NCI-H2107 treated with DMSO at 0.1 percent for 48 hours (cell line): ENCODE measurements at regions not wholly inside any gene's neighbourhood (a gene's known extent, or its start where the extent isn't known, plus 50 kb on each side); places are given as distances from the start of the nearest gene placed in this dataset.

Experiments used
- DNase-seq: peaks from one replicate; lab custom pipeline; 2025; ENCODE audit not compliant: unreplicated experiment; lab: John Stamatoyannopoulos, UW

- no peak for DNase-seq
These were observed 1167.0 kb downstream of the SORCS3 start for GRCh38 chr10:105807935-105808587.

- no peak for DNase-seq
These were observed 1162.1 kb downstream of the SORCS3 start for GRCh38 chr10:105803206-105803605.

DNA sequence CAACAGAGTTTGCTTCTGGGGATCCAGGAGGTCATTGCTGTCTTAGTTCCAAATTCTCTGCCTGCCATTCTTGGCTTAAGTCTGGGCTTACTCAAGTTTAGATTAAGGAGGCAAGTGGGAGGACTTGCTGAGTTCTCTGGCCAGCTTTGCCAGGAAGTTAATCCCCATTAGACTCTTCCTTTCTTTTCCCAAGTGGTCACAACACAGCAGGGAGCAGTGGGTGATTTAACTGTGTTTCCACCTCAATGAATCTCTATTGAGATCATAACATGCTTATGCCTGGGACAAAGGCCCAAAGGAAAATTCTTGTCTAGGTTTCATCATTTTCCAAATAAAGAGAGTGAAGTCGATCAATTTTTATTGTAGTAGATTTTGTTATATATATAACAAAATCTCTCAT lies 1159.6 kb downstream of the SORCS3 start:
- DNase-seq: no peak

DNA sequence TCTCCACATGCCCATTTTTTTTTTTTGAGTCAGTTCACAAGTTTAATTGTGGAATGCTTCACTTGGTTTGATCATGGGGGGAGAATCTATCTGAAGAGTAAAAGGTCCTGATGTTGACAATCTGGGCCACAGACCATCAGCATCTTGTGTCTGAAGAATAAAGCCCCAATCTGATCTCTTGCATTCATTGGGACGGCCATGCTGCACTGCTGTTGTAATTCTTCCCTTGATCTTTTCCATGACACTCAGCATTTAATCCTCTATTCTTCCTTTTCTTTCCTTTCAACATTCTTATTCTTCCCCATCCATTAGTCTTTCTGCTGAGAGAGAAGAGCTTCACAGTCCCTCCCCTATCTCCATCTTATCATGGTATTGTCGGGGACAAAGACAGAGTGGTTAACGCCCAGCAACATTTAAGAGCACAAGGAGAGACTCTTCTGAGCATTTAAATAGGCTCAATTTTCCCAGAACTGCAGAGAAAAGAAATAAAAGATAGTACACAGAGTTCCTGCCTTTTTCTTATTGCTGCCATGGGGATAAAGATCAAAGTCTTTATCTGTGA lies 1157.3 kb downstream of the SORCS3 start:
- no peak for DNase-seq

DNA sequence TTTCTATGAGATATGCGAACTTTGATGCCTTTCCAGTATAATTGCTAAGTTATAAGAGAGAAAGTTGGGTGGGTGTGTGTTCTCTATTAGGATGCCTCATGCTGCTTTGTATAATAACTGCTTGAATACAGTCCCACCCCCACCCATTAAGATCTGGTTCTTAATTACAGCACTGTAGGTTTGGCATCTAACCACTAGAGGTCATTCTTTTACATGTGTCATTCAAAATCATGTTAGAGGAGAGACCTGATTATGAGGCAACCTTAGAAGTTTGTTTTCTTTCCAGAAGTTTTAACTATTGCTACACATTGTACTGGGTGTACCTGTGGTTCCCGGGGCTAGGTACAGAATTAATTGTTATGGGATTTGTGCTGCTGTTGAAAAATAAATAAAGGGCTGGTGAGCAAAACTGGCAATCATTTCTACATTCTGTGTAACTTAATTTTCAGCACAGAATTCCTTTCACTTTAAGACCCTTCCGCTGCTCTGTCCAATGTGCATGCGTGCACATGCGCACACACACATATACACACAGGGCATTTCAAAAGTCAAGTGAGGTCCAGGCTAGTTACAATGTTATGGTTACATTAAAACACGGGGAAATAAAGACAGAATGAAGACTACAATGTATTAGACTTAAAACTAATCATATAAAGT lies 1156.3 kb downstream of the SORCS3 start:
- no peak for DNase-seq

GRCh38 chr10:105793071-105793470 lies 1152.0 kb downstream of the SORCS3 start:
- DNase-seq: no peak

GRCh38 chr10:105785721-105786120 lies 1144.6 kb downstream of the SORCS3 start:
- no peak for DNase-seq

DNA sequence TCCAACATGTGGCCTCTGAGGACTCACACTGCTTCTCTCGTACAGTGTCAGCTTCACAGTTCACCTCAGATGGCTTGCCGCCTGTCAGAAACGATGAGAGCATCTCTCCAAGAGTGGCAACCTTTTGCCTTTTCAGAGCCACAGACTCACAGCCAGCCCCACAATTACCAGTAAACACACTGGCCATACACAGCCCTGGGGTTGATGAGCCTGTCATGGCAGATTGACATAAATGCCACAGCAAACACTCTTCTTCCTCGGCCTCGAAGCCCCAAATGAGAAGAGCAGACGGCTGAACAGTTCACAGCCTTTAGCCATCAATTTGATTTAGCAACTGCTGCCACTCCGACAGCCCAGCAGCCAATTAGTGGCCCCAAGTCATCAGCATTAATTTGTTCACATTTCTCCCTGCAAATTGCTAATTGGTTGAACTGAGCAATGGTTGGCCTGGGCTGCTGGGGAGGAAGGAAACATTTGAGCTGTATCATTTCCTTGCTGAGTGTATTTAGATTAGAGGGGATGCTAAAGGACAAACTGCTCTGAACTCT lies 1142.9 kb downstream of the SORCS3 start:
- no peak for DNase-seq

DNA sequence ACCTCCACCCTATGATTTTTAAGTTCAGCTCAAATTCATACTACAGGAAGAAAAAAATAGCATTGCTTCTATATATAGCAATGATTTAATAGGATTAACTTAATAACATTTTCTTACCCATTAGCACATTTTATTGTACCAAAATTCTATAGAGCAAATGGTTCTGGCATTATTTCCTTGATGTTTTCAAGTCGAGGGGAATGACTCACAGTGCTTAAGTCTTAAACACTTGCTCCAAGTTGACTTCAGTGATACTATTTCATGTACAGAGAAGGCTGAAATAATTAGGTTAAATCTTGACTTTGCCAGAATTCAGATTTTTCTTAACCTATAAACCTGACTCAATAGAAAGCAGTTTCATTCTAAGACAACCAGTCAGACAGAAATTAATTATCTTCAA lies 1133.8 kb downstream of the SORCS3 start:
- DNase-seq: no peak

DNA sequence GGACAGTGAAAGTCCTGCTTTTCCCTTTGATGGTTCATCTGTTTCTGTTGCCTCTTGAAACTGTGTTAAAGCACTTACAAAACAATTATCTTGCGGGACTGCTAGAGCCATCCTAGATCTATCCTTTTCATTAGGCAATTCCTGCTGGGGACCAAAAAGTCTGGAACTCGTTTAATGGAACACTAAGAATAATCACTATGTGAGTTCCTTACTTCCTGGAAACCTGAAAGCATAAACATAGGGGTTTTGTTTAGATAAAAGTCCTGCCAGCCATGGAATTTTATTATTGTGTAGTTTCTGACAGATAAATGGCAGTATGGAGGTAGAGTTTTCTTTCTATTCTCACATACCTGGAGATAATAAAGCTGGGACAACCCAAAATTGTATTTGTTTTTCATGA lies 1133.3 kb downstream of the SORCS3 start:
- no peak for DNase-seq

DNA sequence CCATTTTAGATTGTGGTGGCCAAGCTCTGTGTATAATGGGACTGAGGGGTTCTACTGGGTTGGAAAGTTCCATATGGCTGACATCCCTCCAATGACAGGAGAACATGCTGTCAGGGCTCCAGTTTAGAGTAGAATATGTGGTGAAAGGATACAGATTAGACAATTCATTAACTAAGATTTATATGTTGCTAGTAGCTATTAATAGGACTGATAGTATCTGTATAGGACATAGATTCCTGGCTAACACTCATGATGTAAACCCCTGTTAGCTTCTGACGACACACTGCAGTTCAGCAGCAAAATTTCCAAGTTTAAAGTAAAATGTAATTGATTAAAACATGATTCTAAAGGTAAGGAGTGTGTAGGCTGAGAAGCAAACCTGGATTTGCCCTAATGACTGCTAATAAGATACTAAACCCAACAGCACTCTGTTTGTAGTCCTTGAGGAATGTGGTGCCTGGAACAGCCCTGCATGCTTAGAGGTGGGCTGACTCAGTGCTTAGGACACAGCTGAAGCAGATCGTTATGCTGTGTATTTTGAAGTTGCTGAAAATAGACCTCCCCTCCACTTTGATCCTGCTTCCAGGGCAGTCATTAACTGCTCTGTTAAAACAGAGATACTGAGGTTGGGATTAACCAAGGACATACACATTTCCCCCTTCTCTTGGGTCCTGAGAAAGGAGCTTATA lies 1129.6 kb downstream of the SORCS3 start:
- no peak for DNase-seq

- no peak for DNase-seq
These were observed 1128.4 kb downstream of the SORCS3 start for GRCh38 chr10:105769248-105770184.

DNA sequence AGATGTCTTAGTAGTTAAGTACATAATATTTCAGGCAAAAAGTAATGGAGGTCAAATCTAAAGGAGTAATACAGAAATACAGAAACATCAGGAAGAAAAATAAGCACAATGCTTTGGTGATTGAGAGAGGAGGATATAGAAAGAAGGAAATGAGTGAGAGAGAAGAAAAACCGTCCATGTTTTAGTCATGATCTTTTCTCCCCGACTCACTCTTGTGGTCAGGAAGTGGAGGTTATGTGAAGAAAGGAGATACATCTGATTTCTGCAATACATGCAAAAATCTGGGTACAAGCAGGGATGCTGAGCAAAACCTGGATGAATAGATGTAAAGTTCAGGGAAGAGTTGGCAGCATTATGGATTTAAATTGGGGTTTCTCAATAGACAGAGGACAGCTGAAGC lies 1122.5 kb downstream of the SORCS3 start:
- DNase-seq: no peak

DNA sequence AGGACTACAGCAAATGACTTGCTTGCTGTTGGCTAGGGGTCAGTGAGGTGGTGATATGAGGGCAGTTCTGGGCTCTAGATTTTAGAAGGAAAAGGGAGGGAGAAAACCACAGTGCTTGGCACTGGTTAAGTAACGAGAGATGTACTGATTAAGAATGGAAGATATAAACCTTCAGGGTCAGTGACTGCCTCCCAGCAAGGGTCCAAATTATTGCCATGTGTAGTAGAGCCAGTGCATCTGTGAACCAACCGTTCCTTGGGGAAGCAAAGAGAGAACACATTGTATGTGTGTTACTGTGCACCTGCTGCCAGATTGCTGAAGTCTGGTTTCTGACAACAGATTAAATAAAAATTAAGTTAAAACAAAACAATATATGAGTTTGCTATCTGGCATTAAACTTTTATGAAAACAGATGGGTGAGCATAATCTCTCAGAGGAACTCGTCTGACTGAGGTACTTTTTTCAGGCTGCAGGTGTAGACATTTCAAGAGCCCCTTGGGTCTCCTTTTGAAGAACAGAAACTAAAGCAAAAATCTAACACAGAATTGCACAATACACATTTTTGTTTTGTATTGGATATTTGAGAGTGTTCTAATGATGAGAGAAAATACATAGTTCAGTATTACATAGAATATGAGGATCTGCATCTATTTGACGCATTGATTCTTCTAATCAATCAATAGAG lies 1120.6 kb downstream of the SORCS3 start:
- DNase-seq: no peak

GRCh38 chr10:105759669-105760068 lies 1118.6 kb downstream of the SORCS3 start:
- no peak for DNase-seq

- no peak for DNase-seq
These were observed 1117.3 kb downstream of the SORCS3 start for GRCh38 chr10:105758209-105758998.

GRCh38 chr10:105757302-105757701 lies 1116.2 kb downstream of the SORCS3 start:
- DNase-seq: no peak

DNA sequence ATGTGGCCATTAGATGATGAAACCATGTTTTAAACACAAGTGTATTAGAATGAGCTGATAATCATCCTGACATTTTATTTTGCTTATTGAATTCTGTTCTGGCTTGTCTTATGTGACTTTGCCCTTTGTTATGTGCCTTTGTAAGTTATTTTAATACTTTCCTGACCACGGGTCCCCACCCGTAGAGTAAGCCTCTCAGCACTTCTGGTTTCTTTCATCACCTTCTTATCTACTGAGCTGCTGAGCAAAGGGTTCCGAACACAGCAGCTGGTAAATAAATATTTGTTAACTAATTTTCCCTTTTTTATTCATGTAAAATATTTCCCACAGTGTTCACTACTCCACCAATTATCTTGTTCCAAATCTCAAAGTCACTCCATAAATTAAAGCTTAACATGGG lies 1115.3 kb downstream of the SORCS3 start:
- no peak for DNase-seq

GRCh38 chr10:105751688-105752087 lies 1110.6 kb downstream of the SORCS3 start:
- DNase-seq: no peak
